NCI-H1694 (cell line): ENCODE measurements at regions not wholly inside any gene's neighbourhood (a gene's known extent, or its start where the extent isn't known, plus 50 kb on each side); places are given as distances from the start of the nearest gene placed in this dataset.

Experiments
- DNase-seq: peaks from one replicate; lab custom pipeline; 2025; lab: John Stamatoyannopoulos, UW

DNA sequence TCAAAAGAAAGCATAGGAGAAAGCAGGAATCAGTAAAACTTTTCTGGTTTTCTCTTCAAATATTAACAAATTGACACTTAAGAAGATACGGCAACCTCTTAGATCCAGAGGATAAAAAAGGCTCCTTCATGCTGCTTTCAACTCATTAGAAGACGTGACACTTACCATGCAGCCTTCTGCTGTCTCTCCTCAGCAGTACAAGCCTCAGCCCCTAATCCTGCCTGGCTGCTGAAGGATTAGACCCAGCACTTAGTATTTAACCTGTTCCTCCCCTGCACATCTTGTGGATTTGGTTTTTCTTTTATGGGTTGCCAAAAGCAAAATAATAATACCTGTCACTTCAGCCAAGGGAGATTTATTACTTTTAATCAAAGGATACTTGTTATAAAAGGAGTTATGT is 108.4 kb downstream of the LYZL1 start:
- no peak for DNase-seq

DNA sequence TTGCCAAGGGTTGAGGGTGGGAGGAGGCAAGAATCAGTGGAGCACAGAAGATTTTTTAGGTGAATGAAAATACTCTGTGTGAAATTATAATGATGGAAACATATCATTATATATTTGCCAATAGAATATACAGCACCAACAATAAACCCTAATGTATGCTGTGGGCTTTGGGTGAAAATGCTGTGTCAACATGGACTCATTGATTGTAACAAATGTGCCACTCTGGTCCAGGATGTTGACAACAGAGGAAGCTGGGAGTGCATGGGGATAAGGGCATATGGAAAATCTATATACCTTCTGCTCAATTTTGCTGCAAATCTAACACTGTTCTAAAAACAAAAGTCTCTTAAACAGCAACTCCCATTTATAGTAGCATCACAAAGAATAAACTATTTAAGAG is 114.3 kb downstream of the LYZL1 start:
- DNase-seq: no peak

DNA sequence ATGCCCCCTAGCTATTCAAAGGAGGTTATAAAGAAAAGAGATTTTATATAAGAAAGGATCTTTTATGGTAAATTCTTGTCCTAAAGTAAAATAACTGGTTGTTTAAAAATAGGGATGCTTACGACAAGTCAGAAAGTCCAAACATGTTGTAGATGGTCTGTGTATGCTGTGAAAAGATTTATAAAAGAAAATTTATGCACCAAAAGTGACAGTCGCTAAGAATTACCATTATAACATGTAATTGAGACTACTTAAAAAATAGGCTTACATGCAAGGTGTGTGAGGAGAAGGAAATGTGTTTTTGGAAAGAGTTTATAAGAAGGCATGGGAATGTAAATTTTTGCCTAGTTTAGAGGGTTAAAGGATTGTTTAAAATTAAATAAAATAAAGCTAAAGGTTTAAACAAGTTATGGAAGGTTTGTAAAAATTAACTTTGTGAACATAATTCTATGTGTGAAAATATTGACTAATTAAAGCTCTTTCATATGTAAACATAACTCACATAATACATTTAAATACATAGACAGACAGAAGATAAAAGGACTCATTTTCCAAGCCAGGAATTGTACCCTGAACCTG is 118.5 kb downstream of the LYZL1 start:
- DNase-seq: no peak
